CD14-positive monocyte (primary cell): ENCODE measurements at regions not wholly inside any gene's neighbourhood (a gene's known extent, or its start where the extent isn't known, plus 50 kb on each side); places are given as distances from the start of the nearest gene placed in this dataset.

Experiments used
- DNase-seq, 3 donors: peaks; one replicate each; pipeline ENCODE4 v3.0.0-alpha.2; 2011 to 2022
- H2AFZ ChIP-seq: 2 replicates; pipeline ENCODE4 v1.6.0; 2012; ENCODE audit warnings: mild to moderate bottlenecking, low read depth, low read length, inconsistent platforms; ENCODE audit not compliant: insufficient read depth, poor library complexity, severe bottlenecking
- H3K27ac ChIP-seq, 2 donors: 1 replicate in 1 of 2; 2 replicates in 1 of 2; pipeline ENCODE4 v1.5.1; 2012 to 2013; ENCODE audit warnings: low read length in 2 of 2, control low read depth in 1 of 2, inconsistent platforms in 1 of 2, low read depth in 1 of 2, mild to moderate bottlenecking in 1 of 2
- H3K27me3 ChIP-seq, 2 donors: one replicate each; pipeline versions ENCODE4 v1.6.0 to v1.6.1; 2011 to 2013; ENCODE audit warnings: low read length in 2 of 2; ENCODE audit not compliant: control insufficient read depth in 2 of 2, insufficient read depth in 2 of 2
- H3K36me3 ChIP-seq, 2 donors: replicated peaks in 1 of 2; 1 replicate in 1 of 2; 2 replicates in 1 of 2; pipeline versions ENCODE4 v1.5.1 to v1.6.1; 2012 to 2013; ENCODE audit warnings: low read length in 2 of 2, control low read depth in 1 of 2, inconsistent platforms in 1 of 2, mild to moderate bottlenecking in 1 of 2; ENCODE audit not compliant: insufficient read depth in 2 of 2, control insufficient read depth in 1 of 2
- H3K4me1 ChIP-seq, 2 donors: 1 replicate in 1 of 2; 2 replicates in 1 of 2; pipeline versions ENCODE4 v1.5.1 to v1.6.1; 2012 to 2013; ENCODE audit warnings: low read length in 2 of 2, control low read depth in 1 of 2, inconsistent platforms in 1 of 2, mild to moderate bottlenecking in 1 of 2, moderate library complexity in 1 of 2; ENCODE audit not compliant: insufficient read depth in 2 of 2, control insufficient read depth in 1 of 2
- H3K4me2 ChIP-seq: replicated peaks from 2 replicates; pipeline ENCODE3; 2012; ENCODE audit warnings: low read length, moderate library complexity, mild to moderate bottlenecking; ENCODE audit not compliant: poor library complexity, severe bottlenecking; ENCODE audit errors: extremely low read depth
- H3K4me3 ChIP-seq, 3 experiments: fragments of 200-600 bp in 1 of 3; sonication (generic) in 1 of 3; replicated peaks in 1 of 3; 1 replicate in 2 of 3; 2 replicates in 1 of 3; pipeline ENCODE4 v1.5.1; 2011 to 2013; ENCODE audit warnings: low read length in 3 of 3, mild to moderate bottlenecking in 3 of 3, control low read depth in 2 of 3, low read depth in 2 of 3, inconsistent platforms in 1 of 3, moderate library complexity in 1 of 3
- H3K79me2 ChIP-seq: 2 replicates; pipeline ENCODE4 v1.6.0; 2012; ENCODE audit warnings: mild to moderate bottlenecking, control low read depth, inconsistent platforms, low read length, moderate library complexity; ENCODE audit not compliant: insufficient read depth
- H3K9ac ChIP-seq: 2 replicates; pipeline ENCODE4 v1.6.0; 2017; ENCODE audit warnings: low read length, mild to moderate bottlenecking; ENCODE audit not compliant: insufficient read depth, poor library complexity, severe bottlenecking
- H3K9me3 ChIP-seq, 2 donors: replicated peaks in 1 of 2; 1 replicate in 1 of 2; 2 replicates in 1 of 2; pipeline versions ENCODE4 v1.5.1 to v1.6.1; 2012 to 2013; ENCODE audit warnings: low read length in 2 of 2, control low read depth in 1 of 2; ENCODE audit not compliant: control insufficient read depth in 1 of 2, insufficient read depth in 1 of 2
- H4K20me1 ChIP-seq: 2 replicates; pipeline ENCODE4 v1.6.0; 2012; ENCODE audit warnings: mild to moderate bottlenecking, low read length, control low read depth, moderate library complexity; ENCODE audit not compliant: insufficient read depth
- H3K27ac Mint-ChIP-seq, 7 donors: one replicate each; pipeline ENCODE4 v1.8.0; 2020; ENCODE audit warnings: mild to moderate bottlenecking in 7 of 7, mixed read lengths in 7 of 7, moderate library complexity in 6 of 7, inconsistent platforms in 2 of 7
- H3K27me3 Mint-ChIP-seq, 3 donors: one replicate each; pipeline ENCODE4 v1.8.0; 2021 to 2022; ENCODE audit warnings: low read depth in 3 of 3, mild to moderate bottlenecking in 3 of 3, mixed read lengths in 3 of 3, moderate library complexity in 3 of 3, inconsistent platforms in 1 of 3
- H3K36me3 Mint-ChIP-seq, 2 donors: one replicate each; pipeline ENCODE4 v1.8.0; 2020; ENCODE audit warnings: mixed read lengths in 2 of 2, inconsistent platforms in 1 of 2, mild to moderate bottlenecking in 1 of 2
- H3K4me1 Mint-ChIP-seq: one replicate; pipeline ENCODE4 v1.8.0; 2020; ENCODE audit warnings: mild to moderate bottlenecking, mixed read lengths
- H3K4me3 Mint-ChIP-seq, 2 donors: one replicate each; pipeline ENCODE4 v1.8.0; 2020; ENCODE audit warnings: mild to moderate bottlenecking in 2 of 2, mixed read lengths in 2 of 2, moderate library complexity in 1 of 2
- H3K9me3 Mint-ChIP-seq, 7 donors: one replicate each; pipeline ENCODE4 v1.8.0; 2020 to 2022; ENCODE audit warnings: mixed read lengths in 7 of 7, mild to moderate bottlenecking in 6 of 7, moderate library complexity in 6 of 7, inconsistent platforms in 2 of 7
- CTCF ChIP-seq: fragments of 200-600 bp; IDR thresholded peaks from one replicate; pipeline ENCODE4 v1.8.0; 2022; ENCODE audit warnings: antibody characterized with exemption, mild to moderate bottlenecking
- WGBS: methylation state at CpG from one replicate; pipeline ENCODE4 v1.1.5; 2013; ENCODE audit warnings: missing lambda C conversion rate; ENCODE audit not compliant: insufficient coverage; 5-methylcytosine and 5-hydroxymethylcytosine counted together
- intact Hi-C, 2 donors: fragments of 100-400 bp; cut with micrococcal nuclease; formaldehyde crosslinking; loops; one replicate each; pipeline versions ENCODE4 v1.15.0 to v1.15.1; 2023

- no peaks in the 10 kb centered on the region for H3K9me3 ChIP-seq
- H3K36me3 ChIP-seq: no peaks in the 10 kb centered on the region
- H2AFZ ChIP-seq: peak overlapping the region; percentile 6
- H3K79me2 ChIP-seq: no peaks in the 10 kb centered on the region
- no peaks in the 10 kb centered on the region for H3K27me3 Mint-ChIP-seq
- TF ChIP-seq CTCF: no peak
- peak; percentile 1 to 20 (median 9) for DNase-seq
- H3K4me1 Mint-ChIP-seq: peaks cover 9% of the 10 kb centered on the region
- H3K4me3 Mint-ChIP-seq: no peak overlapping the region
- intact Hi-C loops: no loop called here
- H3K27ac ChIP-seq: peak overlapping the region in 1 of 2 donors; percentile 37
- H3K36me3 Mint-ChIP-seq: no peaks in the 10 kb centered on the region
- peaks cover 0 to 4% (median 3%) of the 10 kb centered on the region in 7 donors for H3K9me3 Mint-ChIP-seq
- H3K9ac ChIP-seq: no peak overlapping the region
- peaks cover 7 to 8% of the 10 kb centered on the region in 2 donors for H3K4me1 ChIP-seq
- peak overlapping the region; percentile 11 for H3K4me2 ChIP-seq
- no peak overlapping the region for H3K4me3 ChIP-seq
- H3K27ac Mint-ChIP-seq: peak overlapping the region in 1 of 7 donors; percentile 16
- H3K27me3 ChIP-seq: no peaks in the 10 kb centered on the region
- WGBS: no CpG with 5 or more reads among the region's 2 CpGs
- H4K20me1 ChIP-seq: no peaks in the 10 kb centered on the region
Measured at GRCh38 chr5:24904981-24905517, 260.3 kb upstream of the CDH10 start.

DNA sequence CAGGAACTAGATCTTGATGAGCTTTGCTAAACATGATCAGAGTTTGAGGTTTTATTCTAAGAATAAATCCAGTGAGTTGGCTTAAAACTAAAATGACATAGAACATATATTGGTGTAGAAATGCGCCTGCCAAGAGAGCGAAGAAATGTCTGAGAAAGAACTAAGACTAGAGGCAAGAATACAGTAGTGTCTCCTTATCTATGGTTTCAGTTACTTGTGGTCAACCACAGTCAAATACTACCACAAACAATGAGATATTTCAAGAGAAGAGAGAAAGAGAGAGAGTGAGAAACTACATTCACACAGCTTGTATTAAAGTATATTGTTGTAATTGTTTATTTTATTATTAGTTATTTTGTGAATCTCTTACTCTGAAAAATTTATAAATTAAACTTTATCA lies 254.4 kb upstream of the CDH10 start:
- H3K4me3 ChIP-seq: no peak overlapping the region
- Mint-ChIP-seq H3K27ac (no peak overlapping the region), H3K9me3 (peaks cover 0 to 6% (median 3%) of the 10 kb centered on the region in 7 donors)

More for the DNA sequence above, 254.4 kb upstream of the CDH10 start:
- Histone ChIP-seq H4K20me1 (no peaks in the 10 kb centered on the region), H3K4me1 (no peaks in the 10 kb centered on the region), H3K9me3 (no peaks in the 10 kb centered on the region), H3K36me3 (no peaks in the 10 kb centered on the region), H2AFZ (no peak overlapping the region), H3K79me2 (no peaks in the 10 kb centered on the region), H3K9ac (no peak overlapping the region), H3K27me3 (no peaks in the 10 kb centered on the region), H3K27ac (no peak overlapping the region), H3K4me2 (no peak overlapping the region)
- Mint-ChIP-seq H3K4me3 (no peak overlapping the region), H3K36me3 (no peaks in the 10 kb centered on the region), H3K4me1 (peaks cover 4% of the 10 kb centered on the region), H3K27me3 (no peaks in the 10 kb centered on the region)
- no CpG with 5 or more reads among the region's 2 CpGs for WGBS
- intact Hi-C loops: no loop called here
- TF ChIP-seq CTCF: no peak
- DNase-seq: no peak
